HK-2 (cell line): ENCODE measurements at regions not wholly inside any gene's neighbourhood (a gene's known extent, or its start where the extent isn't known, plus 50 kb on each side); places are given as distances from the start of the nearest gene placed in this dataset.
"Not testable (repeated sequence)": the region's sequence is repeated elsewhere in the genome, so short reads cannot be mapped to it uniquely, and the experiment has no call there.

Source experiments
- DNase-seq: peaks from one replicate; pipeline ENCODE4 v3.0.0-alpha.2; 2018; ENCODE audit not compliant: unreplicated experiment

GRCh38 chr1:157409927-157410326 lies 142.4 kb downstream of the FCRL5 start:
- DNase-seq = no peak

- DNase-seq = no peak
Measured at GRCh38 chr1:157407917-157408525, 144.3 kb downstream of the FCRL5 start.

GRCh38 chr1:157407367-157407766 lies 144.9 kb downstream of the FCRL5 start:
- DNase-seq = no peak

GRCh38 chr1:157405662-157406061 lies 146.7 kb downstream of the FCRL5 start:
- DNase-seq = no peak

- DNase-seq = no peak
Measured at GRCh38 chr1:157404614-157405013, 147.7 kb downstream of the FCRL5 start.

GRCh38 chr1:157404063-157404501 lies 148.2 kb downstream of the FCRL5 start:
- no peak for DNase-seq

- DNase-seq = no peak
Measured at GRCh38 chr1:157403608-157404007, 148.7 kb downstream of the FCRL5 start.

GRCh38 chr1:157403203-157403602 lies 149.1 kb downstream of the FCRL5 start:
- DNase-seq = no peak

GRCh38 chr1:157400766-157401165 lies 151.5 kb downstream of the FCRL5 start:
- DNase-seq = no peak

GRCh38 chr1:157399984-157400382 lies 152.3 kb downstream of the FCRL5 start:
- no peak for DNase-seq

GRCh38 chr1:157399343-157399983 lies 152.9 kb downstream of the FCRL5 start:
- no peak for DNase-seq

GRCh38 chr1:157390651-157391050 lies 161.7 kb downstream of the FCRL5 start:
- peak; percentile 51 for DNase-seq

GRCh38 chr1:157388057-157388456 lies 164.3 kb downstream of the FCRL5 start:
- DNase-seq = no peak

GRCh38 chr1:157384258-157384657 lies 168.1 kb downstream of the FCRL5 start:
- no peak for DNase-seq

- no peak for DNase-seq
Measured at GRCh38 chr1:157382351-157382750, 170.0 kb downstream of the FCRL5 start.

GRCh38 chr1:157380523-157380922 lies 171.8 kb downstream of the FCRL5 start:
- DNase-seq = no peak

GRCh38 chr1:157377280-157377713 lies 175.0 kb downstream of the FCRL5 start:
- DNase-seq = peak; percentile 50

GRCh38 chr1:157376681-157377080 lies 175.6 kb downstream of the FCRL5 start:
- no peak for DNase-seq

GRCh38 chr1:157372311-157372710 lies 180.0 kb downstream of the FCRL5 start:
- DNase-seq = not testable (repeated sequence)

- DNase-seq = no peak
Measured at GRCh38 chr1:157371826-157372225, 180.5 kb downstream of the FCRL5 start.

GRCh38 chr1:157371221-157371620 lies 181.1 kb downstream of the FCRL5 start:
- DNase-seq = no peak

- DNase-seq = no peak
Measured at GRCh38 chr1:157370698-157371097, 181.6 kb downstream of the FCRL5 start.

- DNase-seq = peak; percentile 28
Measured at GRCh38 chr1:157369808-157370521, 182.3 kb downstream of the FCRL5 start.
